HG03025 (cell line): ENCODE measurements at regions not wholly inside any gene's neighbourhood (a gene's known extent, or its start where the extent isn't known, plus 50 kb on each side); places are given as distances from the start of the nearest gene placed in this dataset.

Source experiments
- ATAC-seq: cut with Tn5 transposase; IDR thresholded peaks from one replicate; pipeline ENCODE4 v1.9.1; 2021; ENCODE audit warnings: mild to moderate bottlenecking, moderate library complexity; ENCODE audit not compliant: unreplicated experiment, low FRiP score

DNA sequence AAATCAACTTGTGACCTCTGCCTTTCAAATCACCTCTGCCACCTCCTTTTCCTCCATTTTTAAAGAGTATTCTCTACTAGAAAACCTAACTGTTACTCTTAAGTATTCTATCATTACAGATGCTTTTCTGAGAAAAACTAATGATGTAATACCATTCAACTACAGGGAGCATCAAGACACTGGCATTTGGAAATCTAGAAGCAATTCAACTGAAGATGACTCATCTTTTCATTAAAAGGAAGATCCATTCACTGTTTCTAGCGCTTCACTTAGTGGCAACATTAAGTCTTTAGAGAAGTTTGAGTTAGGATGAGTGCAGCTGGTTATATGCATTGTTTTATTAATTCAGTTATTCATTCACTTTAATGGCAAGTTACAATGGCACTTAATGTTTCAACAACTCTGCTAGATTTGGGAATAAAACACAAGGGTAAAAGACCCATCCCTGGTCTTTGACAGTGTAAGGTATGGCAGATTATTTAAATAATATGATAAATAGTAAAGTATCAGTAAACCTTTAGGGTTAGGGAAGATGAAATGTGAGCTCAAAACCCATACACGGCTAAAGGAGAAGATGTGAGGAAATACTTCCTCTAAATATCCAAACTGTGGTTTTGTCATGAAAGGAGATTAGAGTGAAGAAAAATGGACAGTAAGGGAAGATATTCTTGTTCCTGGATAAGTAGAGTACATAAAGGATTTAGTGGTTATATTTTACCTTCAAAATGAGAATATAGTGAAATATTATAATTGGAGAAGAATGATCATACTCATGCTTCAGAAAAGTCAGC lies 61.7 kb downstream of the KCNJ2 start:
- ATAC-seq = no peak

GRCh38 chr17:70232466-70232865 lies 63.1 kb downstream of the KCNJ2 start:
- ATAC-seq = no peak

DNA sequence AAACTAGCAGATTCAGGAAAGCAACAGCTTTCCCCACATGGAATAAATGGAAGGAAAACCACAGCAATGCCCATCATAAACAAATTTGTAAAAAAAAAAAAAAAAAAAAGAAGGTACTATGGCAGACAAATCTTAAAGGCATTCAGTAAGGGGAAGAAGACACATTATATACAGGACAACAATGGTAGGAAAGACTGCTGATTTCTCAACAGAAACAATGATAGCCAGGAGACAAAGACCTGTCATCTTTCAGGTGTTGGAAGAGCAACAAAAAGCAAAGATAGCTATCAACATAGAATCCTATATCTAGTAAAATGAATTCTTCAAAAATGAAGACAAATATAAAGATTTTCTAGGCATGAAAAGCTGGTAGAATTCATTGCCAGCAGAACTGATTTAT lies 65.9 kb downstream of the KCNJ2 start:
- no peak for ATAC-seq

- ATAC-seq = no peak
Observed at GRCh38 chr17:70238228-70238627, 68.9 kb downstream of the KCNJ2 start.

DNA sequence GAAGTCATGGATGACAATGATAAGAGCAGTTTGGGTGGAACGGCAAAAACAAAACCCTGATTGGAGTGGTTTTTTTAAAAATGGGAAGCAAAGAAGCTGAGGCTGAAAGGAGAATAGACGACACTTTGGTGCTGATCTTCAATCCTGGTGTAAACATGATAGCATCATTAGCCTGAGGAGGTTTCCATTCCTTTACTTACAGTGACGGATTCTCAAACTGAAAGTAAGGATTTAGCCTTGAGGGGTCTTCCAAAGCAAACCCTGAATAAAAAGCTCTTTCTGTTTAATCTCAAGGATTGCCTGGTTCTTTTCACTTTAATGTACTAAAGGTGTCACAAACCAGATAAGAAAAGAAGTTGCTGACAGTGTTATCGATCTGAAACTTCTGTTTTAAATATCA lies 69.3 kb downstream of the KCNJ2 start:
- no peak for ATAC-seq

GRCh38 chr17:70239391-70239826 lies 70.1 kb downstream of the KCNJ2 start:
- ATAC-seq = no peak

DNA sequence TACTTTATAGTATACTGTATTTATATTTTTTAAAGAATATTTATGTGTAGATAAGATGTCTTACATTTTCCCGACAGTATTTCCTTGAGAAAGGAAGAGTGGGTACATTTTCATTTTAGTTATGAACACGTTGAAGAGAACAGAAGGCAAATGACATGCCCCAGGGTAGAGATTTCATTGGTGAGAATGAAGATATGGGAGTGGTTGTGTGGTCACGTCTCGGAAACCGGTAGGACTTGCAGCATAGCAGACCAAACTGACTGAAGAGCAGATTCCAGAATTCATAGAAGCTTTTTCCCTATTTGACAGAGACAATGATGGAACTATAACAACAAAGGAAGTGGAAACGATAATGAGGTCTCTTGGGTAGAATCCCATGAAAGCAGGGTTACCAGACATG lies 71.7 kb downstream of the KCNJ2 start:
- no peak for ATAC-seq

DNA sequence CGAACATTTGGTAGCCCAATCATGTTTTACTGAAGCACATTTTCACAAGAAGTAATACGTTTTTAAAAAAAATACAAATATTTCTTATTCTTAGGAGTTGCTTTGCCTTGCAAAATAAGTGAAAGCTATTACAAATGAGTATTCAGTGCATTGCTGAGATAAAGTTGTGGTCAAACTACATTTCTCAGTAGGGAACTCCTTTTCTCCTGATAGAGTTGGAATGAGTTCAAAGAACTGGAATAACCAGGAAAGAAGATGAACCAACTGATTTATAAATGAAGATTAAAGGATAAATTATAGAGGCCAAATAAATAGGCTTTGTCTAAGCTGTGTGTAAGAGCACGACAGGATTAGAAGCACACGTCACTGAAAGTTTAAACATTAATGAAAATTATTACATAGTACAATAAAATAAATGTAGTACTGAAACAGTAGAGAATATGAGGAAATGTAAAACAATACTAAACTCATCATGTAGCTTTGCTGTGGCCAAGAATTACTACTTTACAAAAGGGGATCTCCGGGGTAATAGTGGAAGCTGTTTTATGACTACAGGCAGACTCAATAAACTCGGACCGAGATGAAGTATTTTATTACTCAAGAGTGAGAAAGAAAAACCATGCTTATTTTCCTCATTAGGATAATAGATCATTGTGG lies 73.6 kb downstream of the KCNJ2 start:
- ATAC-seq = no peak

DNA sequence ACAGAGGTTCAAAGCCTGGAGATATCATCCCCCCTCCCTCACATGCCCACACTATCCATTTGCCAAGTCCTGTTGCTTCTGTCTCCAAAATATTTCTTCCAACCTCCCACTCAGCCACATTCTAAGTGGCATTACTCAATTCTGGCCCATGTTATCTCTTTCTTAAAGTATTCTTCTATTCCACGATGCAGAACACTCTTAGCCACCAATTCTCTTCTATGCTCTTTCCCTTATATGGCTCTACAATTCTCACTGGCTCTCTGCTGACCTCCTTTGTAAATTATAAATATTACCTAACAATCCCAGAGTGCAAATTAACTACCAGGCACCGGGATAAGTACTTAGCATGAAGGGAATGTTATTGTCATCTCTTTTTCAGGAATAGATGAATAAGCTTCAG lies 82.4 kb downstream of the KCNJ2 start:
- ATAC-seq = no peak

DNA sequence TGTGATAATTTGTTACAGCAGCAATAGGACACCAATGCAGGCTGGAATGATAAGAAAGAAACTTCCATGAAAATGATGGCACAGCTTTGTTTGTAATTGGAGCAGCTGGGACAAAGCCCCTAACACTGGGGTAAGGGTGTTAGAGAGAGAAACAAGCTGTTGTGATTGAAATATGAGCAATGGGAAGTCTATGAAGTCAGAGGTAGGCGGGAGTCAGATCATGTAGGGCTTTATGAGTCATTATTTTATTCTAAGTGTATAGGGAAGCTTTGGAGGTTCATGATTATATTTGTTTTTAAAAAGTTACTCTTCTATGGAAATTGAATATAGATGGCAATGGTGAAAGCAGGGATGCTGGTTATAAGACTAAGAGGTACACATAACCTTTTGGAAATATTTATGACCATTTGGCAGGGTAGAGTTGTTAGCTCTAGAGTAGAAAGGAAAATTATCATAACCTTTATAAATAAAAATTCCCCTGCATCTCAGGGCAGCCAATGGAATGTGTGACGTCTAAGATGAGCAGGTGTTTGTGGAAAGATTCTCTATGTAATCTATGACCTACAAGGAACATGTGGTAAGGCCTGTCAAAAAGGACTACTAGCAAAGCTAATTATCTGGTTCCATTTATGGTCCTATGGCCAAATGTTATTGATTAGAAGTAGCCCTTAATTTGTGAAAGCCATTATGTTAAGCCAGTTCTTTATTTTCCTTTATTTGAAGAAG lies 85.6 kb downstream of the KCNJ2 start:
- ATAC-seq = no peak

- no peak for ATAC-seq
Observed at GRCh38 chr17:70256751-70257150, 87.4 kb downstream of the KCNJ2 start.

DNA sequence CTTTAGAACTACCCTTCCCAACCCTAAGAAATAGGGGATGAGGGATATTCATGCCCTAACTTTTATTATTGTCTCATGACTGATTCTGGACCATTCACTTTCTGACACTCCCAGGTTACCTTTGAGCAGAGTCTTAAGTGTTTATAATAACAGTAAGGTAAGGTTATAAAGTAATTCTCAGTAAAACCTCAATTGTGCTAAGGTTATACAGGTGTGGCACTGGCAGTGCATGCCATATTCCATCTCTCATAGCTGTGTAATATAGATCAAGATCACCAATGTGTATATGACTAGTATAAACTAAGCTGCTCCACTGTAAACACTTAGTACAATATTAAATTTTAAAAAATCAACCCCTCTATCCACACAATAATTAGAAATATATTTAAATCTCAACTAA lies 89.1 kb downstream of the KCNJ2 start:
- ATAC-seq = no peak

DNA sequence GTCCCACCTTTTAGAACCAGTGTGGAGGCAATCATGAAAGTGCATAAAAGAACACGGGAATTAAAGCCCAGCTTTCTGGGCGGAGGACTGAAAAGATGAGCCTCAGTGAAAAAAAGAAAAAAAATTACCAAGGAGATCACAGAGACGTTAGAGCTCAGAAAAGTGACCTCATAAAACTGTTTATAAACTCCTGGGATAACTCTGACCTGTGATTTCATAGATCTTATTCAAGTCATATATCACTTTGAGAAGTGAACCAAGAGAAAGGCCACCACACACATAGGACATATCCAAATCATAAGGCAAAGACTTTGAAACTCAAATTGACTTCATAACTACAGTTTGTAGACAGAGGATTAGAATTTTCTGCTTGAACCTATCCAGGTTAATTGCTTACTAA lies 90.1 kb downstream of the KCNJ2 start:
- no peak for ATAC-seq

DNA sequence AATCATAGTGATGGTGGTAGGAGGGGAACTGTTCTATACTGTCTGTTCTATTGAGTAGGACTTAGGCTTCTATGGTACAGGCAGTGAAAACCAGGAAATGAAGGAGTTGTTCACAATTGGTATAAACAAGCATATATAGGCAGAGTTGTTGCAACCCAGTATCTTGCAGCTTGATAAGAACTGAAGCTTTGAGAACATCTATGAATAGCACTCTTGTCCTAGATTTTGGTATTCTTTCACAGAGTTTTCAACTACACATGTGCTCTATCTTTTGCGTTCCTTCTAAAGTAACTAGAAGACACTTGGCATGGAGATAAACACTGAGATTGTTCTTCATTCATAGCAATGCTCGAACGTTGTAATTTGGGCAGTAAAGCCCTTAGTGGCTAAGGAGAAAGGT lies 91.8 kb downstream of the KCNJ2 start:
- no peak for ATAC-seq

DNA sequence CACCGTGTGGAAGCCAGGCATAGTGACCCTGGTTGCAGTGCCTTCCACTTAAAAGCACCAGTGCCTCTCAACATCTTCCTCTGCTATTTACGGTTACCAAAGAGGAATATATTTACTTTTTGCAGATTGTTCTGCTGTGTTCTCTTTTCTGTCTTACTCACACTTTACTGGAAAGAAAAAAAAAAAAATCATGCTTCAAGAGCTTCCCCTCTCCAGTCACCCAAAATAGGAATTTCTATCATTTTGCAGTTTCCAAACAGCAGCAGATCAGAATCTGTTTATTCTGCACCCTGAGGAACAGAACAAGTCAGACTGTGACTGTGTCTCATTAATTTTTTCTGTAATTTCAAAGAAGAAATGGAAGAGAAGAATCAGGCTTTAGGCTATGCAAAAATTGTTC lies 96.1 kb downstream of the KCNJ2 start:
- no peak for ATAC-seq

DNA sequence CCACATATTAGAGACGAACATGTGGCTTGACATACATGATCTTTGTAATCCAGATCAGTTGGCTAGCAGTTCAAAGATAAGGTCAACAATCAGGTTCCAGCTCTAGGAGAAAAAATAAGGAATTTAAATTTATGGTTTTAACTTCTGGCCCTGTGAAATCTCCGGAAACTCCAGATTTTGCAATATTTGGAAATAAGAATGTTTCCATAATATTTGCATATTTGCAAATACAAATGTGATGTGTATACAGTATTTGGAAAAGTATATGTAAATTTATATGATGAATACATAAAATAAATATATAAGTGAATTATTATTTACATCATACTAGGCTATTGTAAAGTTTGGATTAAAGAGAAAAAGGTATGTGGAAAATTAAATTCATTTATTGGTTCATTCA lies 97.1 kb downstream of the KCNJ2 start:
- ATAC-seq = no peak

GRCh38 chr17:70268383-70268782 lies 99.1 kb downstream of the KCNJ2 start:
- ATAC-seq = no peak

DNA sequence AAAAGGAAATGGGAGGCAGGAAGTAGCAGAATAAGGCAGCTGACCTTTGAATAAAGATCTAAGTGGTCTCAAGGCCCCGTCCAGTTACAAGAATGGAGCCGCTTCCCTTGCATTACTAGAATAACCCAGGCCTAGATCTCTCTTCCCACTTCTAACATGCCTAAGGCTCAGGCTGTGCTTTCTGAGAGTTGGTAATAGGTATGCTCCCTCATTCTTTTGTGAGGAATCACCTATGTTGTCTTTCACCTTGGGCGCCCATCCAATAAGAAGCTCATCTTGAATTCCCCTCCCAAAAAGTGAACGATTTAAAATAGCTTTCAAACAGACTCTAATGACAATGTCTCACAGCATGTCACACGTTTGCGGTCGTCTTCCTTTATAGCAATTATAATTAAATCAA lies 101.2 kb downstream of the KCNJ2 start:
- no peak for ATAC-seq

DNA sequence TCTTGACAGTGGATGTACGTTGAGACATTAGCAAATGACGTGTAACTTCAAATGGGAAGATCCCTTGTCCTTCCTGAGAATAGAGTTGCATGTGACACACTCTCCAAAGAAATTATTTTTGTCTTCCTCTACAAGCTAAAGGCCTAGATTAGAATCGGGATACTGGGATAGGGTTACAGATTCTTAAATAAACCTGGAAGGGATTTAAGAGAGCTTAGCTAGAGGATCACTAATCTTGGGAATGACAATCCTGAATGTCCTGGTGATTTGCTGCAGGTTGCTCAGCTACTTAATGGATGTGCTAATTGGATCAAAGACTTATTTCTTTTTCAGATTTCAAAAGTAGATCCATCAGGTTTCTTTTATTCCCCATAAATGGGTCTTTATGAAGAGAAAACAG lies 101.9 kb downstream of the KCNJ2 start:
- ATAC-seq = no peak

- no peak for ATAC-seq
Observed at GRCh38 chr17:70271672-70272071, 102.3 kb downstream of the KCNJ2 start.

DNA sequence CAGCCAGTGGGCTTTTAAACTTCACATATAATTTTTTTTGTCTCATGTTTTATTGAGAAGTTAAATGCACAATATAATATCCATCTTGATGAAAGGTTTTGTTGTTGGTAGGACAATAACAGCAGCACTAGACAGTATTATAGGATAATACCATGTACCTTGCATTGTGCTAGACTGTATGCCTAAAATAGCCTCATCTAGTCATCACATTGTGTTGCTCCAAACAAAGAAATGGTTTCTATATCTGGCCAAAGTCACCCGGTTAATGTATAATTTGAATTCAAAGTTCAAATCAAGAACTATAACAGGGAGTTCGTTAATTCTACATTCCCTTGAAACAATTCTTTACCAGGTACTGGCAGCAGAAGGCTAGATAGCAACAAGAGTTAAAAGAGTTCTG lies 104.9 kb downstream of the KCNJ2 start:
- ATAC-seq = no peak

DNA sequence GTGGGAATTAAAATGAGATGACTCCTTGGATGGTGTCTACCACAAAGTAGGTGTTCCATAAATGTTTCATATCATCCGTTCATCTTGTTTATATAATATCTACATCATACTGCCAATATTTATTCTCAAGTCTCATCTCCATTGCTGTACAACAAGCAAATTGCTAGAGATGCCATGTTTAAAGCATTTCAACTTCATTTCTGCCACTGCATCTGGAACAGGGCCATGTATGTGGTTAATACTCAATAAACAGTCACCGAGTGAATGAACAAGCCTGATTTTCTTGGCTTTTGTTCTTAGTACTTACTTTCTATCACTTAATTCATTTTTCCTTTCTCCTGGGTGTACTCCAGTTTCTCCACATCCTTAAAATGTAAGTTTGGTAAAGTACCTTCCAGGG lies 107.6 kb downstream of the KCNJ2 start:
- no peak for ATAC-seq
